ENCODE measurements at regions not wholly inside any gene's neighbourhood (a gene's known extent, or its start where the extent isn't known, plus 50 kb on each side); places are given as distances from the start of the nearest gene placed in this dataset.
"Not testable (repeated sequence)": the region's sequence is repeated elsewhere in the genome, so short reads cannot be mapped to it uniquely, and the experiment has no call there.

DNA sequence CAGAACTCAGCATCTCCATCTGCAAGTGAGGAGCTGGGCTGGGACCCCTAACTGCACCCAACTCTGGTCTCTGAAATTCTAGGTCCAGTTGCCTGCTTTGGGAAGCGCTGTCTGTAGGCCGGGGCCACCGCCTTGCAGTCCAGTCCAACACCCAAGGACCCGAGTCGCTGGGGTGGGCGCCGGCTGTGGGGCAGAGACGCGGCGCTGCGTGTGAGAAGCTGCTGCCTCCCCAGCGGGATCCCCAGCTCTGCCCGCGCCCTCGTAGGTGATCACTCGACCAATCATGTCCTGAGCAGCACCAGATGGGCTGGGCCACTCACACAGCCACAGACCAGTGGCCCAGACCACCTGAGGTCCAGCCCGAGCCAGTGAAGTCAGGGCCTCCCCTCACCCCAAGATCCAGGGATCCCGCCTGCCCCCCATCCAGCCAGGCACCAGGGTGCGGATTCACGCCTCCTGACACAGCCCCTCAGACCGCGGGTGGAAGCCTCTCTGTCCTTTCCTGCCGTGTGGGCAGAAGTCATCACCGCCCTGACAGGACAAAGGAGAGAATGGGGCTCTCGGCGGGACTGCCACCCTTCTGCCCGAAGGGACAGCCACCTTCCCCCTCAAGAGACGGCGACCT lies 67.4 kb upstream of the ADGRA1 start:
- no peak for DNase-seq

GRCh38 chr10:133019651-133020050 lies 68.1 kb upstream of the ADGRA1 start:
- no peak for DNase-seq

DNA sequence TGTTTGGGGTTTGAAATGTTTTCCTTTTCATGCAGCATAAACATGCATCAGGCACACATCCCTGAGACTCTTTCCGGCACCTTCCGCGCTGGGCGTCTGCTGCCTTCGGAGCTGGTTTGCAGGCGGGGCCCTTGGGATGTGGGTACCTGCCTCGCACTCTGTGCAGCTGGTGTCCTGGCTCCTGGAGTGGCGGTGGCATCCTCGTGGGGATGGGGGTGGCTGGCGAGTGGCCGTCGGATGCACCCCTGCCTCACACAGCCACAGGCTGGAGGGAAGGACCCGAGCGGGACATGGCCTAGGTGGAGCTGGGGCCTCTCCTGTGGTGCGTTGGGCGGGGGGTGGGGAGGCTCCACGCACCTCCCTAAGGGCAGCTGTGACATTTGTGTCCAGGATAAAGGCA lies 68.5 kb upstream of the ADGRA1 start:
- DNase-seq = no peak

GRCh38 chr10:133018491-133018890 lies 69.2 kb upstream of the ADGRA1 start:
- DNase-seq = no peak

- DNase-seq = no peak
Measured at GRCh38 chr10:133017203-133017601, 70.5 kb upstream of the ADGRA1 start.

- no peak for DNase-seq
Measured at GRCh38 chr10:133016493-133017202, 71.1 kb upstream of the ADGRA1 start.

DNA sequence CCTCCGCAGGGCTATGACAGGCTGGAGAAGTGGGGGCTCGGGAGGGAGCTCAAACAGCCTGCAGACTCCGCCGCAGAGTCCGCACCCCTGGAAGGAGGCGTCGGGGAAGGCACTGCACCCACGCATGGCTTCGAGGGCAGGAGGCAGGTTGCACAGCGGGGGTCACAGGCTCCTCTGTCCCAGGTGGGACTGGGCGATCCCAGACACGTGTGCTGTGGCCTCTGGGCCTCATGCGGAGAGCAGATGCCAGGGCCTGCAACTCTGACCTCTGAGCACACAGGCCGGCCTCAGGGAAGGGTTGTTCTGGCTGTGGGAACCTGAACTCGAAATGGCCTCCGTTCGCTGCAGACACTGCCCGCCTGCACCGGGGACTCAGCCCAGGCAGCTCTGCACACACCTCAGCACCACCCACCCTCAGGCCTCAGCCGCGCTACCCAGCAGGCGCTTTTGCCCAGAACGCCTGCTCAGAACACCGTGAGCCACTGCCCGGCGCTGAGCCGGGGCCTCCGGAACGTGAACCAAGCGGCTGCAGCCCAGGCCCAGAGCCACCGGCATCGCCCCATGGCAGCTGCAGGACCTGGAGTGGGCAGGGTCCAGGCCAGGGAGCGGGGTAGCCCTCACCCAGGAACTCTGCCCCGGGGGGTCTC lies 71.8 kb upstream of the ADGRA1 start:
- no peak for DNase-seq

GRCh38 chr10:133015321-133015720 lies 72.4 kb upstream of the ADGRA1 start:
- DNase-seq = no peak

DNA sequence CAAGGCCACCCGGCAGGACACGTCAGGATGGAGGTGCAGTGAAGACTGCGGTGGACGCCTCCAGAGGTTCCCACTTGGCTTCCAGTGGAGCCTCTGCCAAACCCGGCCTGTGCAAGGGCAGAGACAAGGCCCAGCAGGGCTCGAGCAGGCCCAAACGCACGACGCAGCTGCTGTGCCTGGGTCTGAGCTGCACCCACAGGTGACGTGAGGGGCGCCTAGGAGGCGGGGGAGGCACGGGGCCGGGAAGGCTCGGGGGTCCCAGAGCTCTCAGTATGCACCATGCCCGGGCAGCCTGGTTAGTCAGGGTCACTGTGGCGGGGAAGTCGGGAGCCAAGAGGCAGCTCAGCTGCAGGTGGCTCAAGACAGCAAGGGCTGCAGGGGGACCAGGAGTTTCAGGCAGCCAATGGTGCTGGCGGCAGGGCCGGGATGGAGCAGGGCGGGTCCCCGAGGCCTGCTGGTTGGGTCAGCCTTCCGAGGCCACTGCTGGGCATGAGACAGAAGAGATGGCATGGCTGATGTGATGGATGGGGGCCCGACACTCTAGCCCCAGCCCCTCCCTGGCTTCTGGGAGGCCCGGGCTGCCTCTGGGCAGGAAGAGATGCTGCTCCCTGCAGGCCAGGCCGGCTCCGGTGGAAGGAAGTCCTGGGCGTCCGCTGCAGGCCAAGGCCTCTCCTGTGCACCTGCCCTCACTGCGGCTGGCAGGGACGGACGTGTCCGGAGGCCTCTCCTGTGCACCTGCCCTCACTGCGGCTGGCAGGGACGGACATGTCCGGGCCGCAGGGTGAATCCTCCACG lies 72.2 kb upstream of the CFAP46 start:
- DNase-seq = no peak

DNA sequence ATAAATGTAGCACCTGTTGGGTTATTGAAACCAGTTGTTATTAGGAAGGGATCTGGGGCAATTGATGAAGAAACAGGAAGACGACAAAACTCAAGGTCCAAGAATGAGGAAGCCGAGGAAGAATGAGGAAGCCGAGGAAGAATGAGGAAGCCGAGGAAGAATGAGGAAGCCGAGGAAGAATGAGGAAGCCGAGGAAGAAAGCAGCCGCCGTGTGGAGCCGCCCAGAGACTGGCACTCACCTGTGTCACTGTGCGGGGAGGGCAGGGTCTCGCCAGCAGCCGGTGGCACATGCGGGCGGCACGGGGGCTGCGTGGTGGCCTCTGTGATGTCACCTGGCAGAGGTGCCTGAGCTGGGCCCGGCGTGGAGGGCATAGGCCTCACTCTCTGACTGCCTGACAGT lies 71.1 kb upstream of the CFAP46 start:
- no peak for DNase-seq

DNA sequence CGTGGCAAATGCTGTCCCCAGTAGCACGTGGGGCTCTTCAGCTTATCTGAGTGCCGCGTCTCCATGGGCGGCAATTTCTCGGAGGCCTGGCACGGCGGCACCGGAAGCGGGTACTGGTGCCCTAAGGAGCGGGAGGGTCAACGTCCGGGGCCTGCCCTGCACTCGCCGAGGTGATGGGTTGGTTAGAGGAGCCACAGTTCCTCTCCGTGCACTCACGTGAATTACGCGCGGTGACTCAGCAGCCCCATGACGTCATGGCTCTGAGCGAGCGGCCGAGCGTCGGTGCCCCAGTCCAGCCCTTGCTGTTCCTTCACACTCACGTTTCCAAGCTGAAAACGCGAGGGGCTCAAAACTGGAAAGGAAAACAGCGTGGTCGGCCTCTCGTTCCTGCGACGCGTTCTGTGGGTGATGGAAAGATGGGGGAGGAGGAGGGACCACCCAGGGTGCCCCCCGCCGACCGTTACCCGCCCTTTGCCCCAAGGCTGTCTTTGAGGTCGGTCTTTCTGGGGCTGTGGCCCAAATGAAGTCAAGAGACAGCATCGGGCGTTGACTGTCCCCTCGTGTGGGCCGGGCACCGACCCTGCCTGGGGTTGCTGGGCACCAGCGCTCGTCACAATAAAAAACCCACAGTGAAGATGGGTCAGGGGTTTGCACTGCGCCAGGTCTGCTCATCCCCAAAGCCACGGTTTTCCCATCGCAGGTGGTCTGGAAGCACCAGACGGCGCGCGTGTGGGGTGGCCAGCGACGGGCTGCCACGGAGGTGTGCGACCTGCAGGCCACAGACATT lies 70.4 kb upstream of the CFAP46 start:
- DNase-seq = no peak

DNA sequence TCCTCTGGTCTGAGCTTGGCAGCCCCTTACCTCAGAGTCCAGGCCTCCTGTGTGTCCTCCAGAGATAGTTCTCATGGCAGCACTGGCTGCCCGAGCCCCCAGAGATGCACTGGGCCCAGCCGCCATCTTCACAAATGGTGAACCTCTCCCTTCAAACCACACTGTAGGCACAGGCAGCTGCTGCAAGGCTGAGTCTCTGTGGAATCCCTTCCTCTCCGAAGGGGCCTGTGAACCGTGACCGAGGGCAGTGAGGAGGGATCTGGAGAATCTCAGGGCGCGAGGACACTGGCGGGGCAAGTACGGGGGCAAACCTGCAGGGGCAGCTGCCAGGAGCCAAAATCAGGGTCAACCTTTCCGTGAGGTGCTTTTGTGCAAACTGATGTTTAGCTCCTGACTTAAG lies 69.5 kb upstream of the CFAP46 start:
- no peak for DNase-seq

DNA sequence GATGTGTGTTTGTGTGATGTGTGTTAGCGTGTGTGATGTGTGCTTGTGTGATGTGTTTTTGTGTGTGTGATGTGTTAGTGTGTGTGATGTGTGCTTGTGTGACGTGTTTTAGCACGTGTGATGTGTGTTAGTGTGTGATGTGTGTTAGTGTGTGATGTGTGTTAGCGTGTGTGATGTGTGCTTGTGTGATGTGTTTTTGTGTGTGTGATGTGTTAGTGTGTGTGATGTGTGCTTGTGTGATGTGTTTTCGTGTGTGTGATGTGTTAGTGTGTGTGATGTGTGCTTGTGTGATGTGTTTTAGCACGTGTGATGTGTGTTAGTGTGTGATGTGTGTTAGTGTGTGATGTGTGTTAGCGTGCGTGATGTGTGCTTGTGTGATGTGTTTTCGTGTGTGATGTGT lies 69.0 kb upstream of the CFAP46 start:
- not testable (repeated sequence) for DNase-seq

- DNase-seq = not testable (repeated sequence)
Measured at GRCh38 chr10:133010843-133011179, 68.4 kb upstream of the CFAP46 start.

DNA sequence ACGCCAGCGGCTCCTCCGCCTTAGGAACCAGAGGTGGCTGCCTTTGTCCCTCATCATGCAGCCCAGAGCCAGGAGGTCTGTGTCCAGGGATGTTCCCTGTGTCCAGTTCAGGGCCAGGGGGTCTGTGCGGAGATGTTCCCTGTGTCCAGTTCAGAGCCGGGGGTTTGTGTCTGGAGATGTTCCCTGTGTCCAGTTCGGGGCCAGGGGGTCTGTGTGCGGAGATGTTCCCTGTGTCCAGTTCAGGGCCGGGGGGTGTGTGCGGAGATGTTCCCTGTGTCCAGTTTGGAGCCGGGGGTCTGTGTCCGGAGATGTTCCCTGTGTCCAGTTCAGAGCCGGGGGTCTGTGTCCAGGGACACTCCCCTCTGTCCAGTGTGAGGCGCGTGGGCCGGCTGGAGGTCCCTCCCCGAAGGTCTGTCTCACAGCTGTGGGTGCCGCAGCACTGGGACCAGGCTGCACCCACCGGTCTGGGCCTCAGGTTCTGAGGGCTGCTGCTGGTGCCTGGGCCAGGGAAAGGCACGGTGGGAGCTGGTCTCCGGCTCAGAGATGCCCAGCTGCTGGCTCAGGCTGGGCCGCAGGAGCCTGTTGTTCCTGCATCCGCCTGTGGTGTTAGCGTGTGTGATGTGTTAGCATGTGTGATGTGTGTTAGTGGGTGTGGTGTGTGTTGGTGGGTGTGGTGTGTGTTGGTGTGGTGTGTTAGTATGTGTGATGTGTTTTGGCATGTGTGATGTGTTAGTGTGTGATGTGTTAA lies 67.9 kb upstream of the CFAP46 start:
- no peak for DNase-seq

DNA sequence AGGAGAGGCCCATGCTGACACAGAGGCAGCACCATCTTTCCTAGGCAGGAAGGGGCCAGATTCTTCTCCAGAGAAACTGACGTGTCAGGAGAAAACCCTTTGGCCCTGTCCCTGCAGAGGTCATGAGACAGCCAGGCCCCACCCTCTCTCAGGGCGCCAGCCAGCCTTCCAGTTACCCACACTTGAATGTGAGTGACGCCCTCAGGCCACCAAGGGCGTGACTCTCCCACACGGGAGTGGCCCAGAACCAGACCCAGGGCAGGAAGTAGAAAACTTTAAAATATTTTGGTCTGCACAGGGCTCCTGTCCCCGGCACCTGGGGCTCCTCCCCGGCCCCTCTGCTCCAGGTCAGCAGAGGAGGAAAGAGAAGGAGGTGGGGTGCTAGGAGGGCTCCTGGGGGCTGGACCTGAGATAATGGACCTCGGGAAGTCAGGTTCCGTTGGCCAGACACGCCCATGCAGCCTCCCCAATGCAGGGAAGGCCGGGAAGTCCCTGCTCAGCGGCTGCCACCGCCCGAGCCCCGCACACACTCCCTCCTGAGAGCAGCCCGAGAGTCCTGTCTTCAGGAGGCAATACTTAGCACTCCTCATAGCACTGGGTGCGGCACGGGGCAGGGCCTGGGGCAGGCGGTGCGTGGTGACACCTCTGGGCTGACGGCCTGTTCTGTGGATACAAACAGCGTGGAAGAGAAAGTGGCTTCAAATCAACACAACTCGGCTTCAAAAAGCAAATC lies 67.0 kb upstream of the CFAP46 start:
- DNase-seq = no peak

DNA sequence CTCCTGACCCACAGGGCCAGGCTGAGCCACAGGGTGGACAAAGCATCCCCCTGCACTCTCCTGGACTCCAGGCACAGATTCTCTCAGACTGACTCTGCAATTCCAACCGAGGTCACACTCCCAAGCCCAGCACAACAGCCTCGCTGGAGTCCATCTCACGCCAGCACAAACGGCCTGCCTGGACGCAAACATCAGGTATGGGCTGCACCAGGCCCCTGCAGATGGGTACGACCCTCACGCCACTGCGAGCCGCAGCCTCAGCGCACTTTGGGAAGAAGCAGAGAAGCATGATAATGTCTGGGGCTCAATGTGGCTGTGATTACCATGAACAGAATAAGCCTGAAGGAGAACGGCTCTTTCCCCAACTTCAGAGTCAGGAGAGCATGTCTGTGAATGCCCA lies 66.4 kb upstream of the CFAP46 start:
- no peak for DNase-seq

GRCh38 chr10:133008196-133008595 lies 65.8 kb upstream of the CFAP46 start:
- no peak for DNase-seq

DNA sequence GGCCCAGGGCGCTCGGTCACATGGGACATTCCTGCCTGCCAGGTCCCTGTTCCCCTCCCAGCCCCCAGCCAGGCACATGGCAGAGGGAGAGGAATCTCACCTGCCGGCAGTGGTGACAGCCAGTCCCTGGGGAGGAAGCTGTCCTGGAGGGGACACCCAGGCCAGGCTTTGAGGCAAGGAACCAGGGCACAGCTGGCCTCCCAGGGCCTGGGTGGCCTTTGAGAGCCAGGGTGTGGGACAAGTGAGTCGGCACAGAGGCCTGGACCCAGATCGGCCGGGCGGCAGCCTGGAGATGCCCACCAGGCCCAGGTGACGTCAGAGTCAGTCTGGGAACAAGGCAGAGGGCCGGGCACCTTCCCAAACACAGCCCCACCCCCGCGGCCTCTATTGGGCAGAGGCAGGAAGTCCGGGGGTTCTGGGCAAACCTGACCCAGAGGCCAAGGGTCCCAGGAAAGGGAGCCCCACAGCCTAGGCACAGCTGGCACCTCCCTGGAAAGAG lies 65.0 kb upstream of the CFAP46 start:
- DNase-seq = no peak

DNA sequence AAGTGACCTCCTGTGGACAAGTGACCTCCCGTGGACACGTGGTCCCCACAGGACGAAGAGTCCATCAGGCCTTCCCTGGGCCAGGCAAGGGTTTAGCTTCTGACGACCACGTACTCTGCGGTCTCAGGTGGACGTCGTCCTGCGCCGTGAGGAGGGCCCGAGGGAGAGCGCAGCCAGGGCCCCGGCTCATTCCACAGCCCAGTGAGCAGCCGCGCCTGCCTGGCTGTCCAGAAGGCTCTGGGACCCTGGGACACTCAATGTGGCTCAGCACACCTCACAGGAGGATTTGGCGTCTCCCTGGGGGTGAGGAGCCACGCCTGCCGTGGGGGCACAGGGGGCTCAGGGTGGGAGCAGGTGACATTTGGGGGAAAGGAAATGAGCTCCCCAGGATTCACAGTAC lies 64.4 kb upstream of the CFAP46 start:
- DNase-seq = no peak

GRCh38 chr10:133006202-133006601 lies 63.8 kb upstream of the CFAP46 start:
- DNase-seq = no peak

Measured in fibroblast of skin of scalp (primary cell).